ENCODE measurements at regions not wholly inside any gene's neighbourhood (a gene's known extent, or its start where the extent isn't known, plus 50 kb on each side); places are given as distances from the start of the nearest gene placed in this dataset.
"Not testable (repeated sequence)": the region's sequence is repeated elsewhere in the genome, so short reads cannot be mapped to it uniquely, and the experiment has no call there.

DNA sequence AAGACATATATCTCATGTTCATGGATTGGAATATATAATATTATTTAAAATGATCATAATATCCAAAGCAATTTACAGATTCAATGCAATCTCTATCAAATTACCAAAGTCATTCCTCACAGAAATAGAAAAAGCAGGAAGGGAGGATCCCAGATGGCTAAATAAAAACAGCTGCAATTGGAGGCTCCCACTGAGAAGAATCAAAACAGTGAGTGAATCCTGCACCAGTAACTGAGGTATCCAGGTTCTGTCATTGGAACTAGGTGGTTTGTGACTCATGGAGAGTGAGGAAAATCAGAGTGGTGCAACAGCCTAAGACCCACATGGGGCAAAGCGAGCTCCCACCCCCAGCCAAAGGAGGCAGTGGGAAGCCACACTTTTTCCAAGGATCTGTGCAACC, 128.4 kb downstream of the MTERF1 start (continued):
- TF ChIP-seq CC2D1A (IDR thresholded peaks at IDR 0.05) (no peak), RBM15 (IDR thresholded peaks at IDR 0.05; ENCODE audit: insufficient read depth, low read length) (no peak), ZNF239 (CRISPR knock-in tag; IDR thresholded peaks at IDR 0.05) (no peak), TCF7L2 (IDR thresholded peaks at IDR 0.05; ENCODE audit: low read depth, low read length) (no peak)

DNA sequence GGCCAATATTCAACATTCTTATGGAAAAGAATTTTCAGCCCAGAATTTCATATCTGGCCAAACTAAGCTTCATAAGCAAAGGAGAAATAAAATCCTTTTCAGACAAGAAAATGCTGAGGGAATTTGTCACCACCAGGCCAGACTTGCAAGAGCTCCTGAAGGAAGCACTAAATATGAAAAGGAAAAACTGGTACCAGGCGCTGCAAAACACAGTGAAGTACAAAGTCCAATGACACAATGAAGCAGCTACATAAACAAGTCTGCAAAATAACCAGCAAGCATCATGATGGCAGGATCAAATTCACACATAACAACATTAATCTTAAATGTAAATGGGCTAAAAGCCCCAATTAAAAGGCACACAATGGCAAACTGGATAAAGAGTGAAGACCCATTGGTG, 126.2 kb downstream of the MTERF1 start:
- POLR2A ChIA-PET: interaction anchor here (1.0 kb wide), 1 partner anchor 13 kb away, joined by 3 read pairs; no protein-coding TSS in a partner anchor
- H3K9me3 ChIP-seq (replicated peaks; ENCODE audit: control insufficient read depth, insufficient read depth, low read depth, low read length); in situ Hi-C loops (cut with MboI); H3K4me3 ChIP-seq; H3K9me1 ChIP-seq (ENCODE audit: control insufficient read depth, insufficient read depth, low read length); ATAC-seq; CTCF ChIA-PET (ENCODE audit: low intra/inter-chr PET ratio); intact Hi-C loops (cut with micrococcal nuclease); H4K20me1 ChIP-seq (replicated peaks; ENCODE audit: control insufficient read depth, insufficient read depth, low read length); H3K27ac ChIP-seq (ENCODE audit: extremely low read depth, low read depth, low read length); H3K9ac ChIP-seq (ENCODE audit: insufficient read depth in 1 of 2, low read depth in 2 of 2, low read length in 2 of 2); FAIRE-seq; H3K27me3 ChIP-seq (ENCODE audit: control insufficient read depth in 2 of 2, insufficient read depth in 2 of 2, low read length in 2 of 2); H3K79me2 ChIP-seq (ENCODE audit: control insufficient read depth, insufficient read depth, low read length); DNase-seq (ENCODE audit: extremely low read depth in 1 of 4, low spot score in 3 of 4); H3K4me1 ChIP-seq (replicated peaks in 1 of 2; ENCODE audit: control insufficient read depth in 2 of 2, insufficient read depth in 2 of 2, low read length in 2 of 2); H3K4me2 ChIP-seq (ENCODE audit: insufficient read depth, low read length); BruUV-seq (replicated peaks); H2AFZ ChIP-seq (ENCODE audit: low read depth, low read length); H3K36me3 ChIP-seq (ENCODE audit: control insufficient read depth, insufficient read depth, low read length): not testable (repeated sequence)
- WGBS (ENCODE audit: insufficient coverage, low coverage, missing lambda C conversion rate): 0% methylated on average over 1 of the region's 1 CpG

DNA sequence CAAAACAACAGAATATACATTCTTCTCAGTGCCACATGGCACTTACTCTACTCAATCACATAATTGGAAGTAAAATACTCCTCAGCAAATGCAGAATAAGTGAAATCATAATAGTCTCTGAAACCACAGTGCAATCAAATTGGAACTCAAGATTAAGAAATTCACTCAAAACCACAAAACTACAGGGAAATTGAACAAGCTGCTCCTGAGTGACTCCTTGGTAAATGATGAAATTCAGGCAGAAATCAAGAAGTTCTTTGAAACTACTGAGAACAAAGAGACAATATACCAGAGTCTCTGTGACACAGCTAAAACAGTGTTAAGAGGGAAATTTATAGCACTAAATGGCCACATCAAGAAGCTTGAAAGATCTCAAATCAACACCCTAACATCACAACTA, 125.4 kb downstream of the MTERF1 start:
- H3K9me1 ChIP-seq (ENCODE audit: control insufficient read depth, insufficient read depth, low read length); H2AFZ ChIP-seq (ENCODE audit: low read depth, low read length); FAIRE-seq; H3K4me2 ChIP-seq (ENCODE audit: insufficient read depth, low read length); intact Hi-C loops (cut with micrococcal nuclease); H3K4me3 ChIP-seq; H3K36me3 ChIP-seq (ENCODE audit: control insufficient read depth, insufficient read depth, low read length); H3K9ac ChIP-seq (ENCODE audit: insufficient read depth in 1 of 2, low read depth in 2 of 2, low read length in 2 of 2); H3K9me3 ChIP-seq (replicated peaks; ENCODE audit: control insufficient read depth, insufficient read depth, low read depth, low read length); ATAC-seq; H3K79me2 ChIP-seq (ENCODE audit: control insufficient read depth, insufficient read depth, low read length); CTCF ChIA-PET (ENCODE audit: low intra/inter-chr PET ratio); in situ Hi-C loops (cut with MboI); H3K27ac ChIP-seq (ENCODE audit: extremely low read depth, low read depth, low read length); H4K20me1 ChIP-seq (replicated peaks; ENCODE audit: control insufficient read depth, insufficient read depth, low read length); POLR2A ChIA-PET; DNase-seq (ENCODE audit: extremely low read depth in 1 of 4, low spot score in 3 of 4); BruUV-seq (replicated peaks); H3K4me1 ChIP-seq (replicated peaks in 1 of 2; ENCODE audit: control insufficient read depth in 2 of 2, insufficient read depth in 2 of 2, low read length in 2 of 2); H3K27me3 ChIP-seq (ENCODE audit: control insufficient read depth in 2 of 2, insufficient read depth in 2 of 2, low read length in 2 of 2): not testable (repeated sequence)
